Epidermal melanocyte (primary cell): ENCODE measurements at regions not wholly inside any gene's neighbourhood (a gene's known extent, or its start where the extent isn't known, plus 50 kb on each side); places are given as distances from the start of the nearest gene placed in this dataset.
"Not testable (repeated sequence)": the region's sequence is repeated elsewhere in the genome, so short reads cannot be mapped to it uniquely, and the experiment has no call there.

Experiments used
- DNase-seq: peaks from one replicate; pipeline ENCODE4 v3.0.0; 2011; ENCODE audit warnings: low spot score; ENCODE audit not compliant: insufficient read length

DNA sequence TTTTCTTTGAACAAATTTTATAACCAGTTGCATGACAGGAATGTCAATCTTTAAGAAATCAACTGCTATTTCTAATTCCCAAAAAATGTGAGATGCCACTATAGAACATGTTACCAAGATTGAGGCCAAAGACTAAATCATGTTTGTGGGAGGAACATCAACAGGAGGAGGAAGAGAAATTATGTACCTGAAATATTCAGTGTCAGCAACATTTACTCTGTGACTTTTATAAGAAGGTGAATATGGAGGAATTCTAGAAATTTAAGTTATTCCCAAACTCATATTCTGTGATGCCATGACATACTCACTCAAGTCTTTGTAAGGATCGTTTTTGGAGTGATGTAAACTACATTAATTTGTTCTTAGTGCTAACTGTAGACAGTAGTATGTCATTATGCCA, 408.4 kb downstream of the SH2D4B start:
- no peak for DNase-seq

DNA sequence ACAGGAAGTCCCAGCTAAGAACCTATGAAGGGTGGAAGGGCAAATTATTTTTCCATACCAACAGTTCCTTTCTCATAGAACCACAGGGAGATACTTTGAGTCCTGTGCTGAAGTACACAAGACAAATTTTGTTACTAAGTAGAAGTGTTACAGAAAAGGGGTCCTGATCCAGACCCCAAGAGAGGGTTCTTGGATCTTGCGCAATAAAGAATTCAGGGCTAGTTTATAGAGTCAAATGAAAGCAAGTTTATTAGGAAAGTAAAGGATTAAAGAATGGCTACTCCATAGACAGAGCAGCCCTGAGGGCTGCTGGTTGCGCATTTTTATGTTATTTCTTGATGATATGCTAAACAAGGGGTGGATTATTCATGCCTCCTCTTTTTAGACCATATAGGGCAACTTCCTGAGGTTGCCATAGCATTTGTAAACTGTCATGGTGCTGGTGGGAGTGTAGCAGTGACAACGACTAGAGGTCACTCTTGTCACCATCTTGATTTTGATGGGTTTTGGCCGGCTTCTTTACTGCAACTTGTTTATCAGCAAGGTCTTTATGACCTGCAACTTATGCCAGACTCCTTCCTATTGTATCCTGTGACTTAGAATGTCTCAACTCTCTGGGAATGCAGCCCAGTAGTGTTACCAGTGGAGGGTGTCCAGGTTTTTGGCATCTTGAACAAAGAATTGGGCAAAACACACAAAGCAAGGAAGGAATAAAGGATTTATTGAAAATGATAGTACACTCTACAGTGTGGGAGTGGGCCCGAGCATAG, 409.4 kb downstream of the SH2D4B start:
- DNase-seq, result no peak

DNA sequence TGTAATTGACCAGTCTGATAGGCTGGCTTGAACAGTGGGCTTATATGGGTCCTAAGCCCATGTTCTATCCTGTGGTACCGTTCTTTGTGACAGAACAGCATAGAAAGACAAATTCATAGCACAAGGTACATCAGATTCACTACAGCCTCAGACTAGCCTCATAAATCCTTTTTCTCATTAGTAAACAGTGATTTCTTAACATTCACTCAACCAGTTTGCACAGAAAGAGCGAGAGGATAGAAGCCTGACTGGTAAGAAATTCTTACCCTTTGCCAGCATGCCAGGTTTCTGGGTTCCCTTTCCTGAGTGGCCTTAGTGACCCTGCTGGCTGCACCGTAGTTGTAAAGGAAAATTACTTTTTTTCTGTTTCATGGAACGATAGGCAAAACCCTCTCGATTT, 412.1 kb downstream of the SH2D4B start:
- DNase-seq, result no peak

DNA sequence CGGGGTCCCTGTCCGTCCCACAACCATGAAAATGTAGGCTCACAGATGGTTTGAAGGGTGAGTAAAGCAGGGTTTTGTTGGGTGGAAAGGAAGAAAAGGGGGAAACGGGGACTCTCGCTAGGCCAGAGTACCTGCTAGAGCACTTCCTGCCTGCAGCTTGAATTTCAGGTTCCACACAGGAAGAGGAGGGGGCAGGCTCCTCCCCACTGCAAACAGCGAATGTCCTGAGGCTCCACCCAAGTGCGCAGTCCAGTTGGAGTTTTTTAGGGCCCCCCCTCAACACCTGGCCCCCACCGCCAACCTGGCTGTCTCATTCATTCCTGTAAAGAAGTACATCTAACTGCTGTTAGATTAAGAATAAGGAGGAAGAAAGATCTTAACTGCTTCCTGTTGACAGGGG, 414.7 kb downstream of the SH2D4B start:
- DNase-seq, result no peak

DNA sequence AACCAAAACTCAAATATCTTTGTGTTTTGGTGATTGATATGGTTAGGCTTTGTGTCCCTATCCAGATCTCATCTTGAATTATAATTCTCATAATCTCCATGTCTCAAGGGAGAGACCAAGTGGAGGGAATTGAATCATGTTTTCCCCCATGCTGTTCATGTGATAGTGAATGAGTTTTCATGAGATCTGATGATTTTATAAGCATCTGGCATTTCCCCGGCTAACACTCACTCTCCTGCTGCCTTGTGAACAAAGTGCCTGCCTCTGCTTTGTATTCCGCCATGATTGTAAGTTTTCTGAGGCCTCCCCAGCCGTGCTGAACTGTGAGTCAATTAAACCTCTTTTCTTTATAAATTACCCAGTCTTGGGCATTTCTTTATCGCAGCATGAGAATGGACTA, 419.5 kb downstream of the SH2D4B start:
- DNase-seq, result no peak

DNA sequence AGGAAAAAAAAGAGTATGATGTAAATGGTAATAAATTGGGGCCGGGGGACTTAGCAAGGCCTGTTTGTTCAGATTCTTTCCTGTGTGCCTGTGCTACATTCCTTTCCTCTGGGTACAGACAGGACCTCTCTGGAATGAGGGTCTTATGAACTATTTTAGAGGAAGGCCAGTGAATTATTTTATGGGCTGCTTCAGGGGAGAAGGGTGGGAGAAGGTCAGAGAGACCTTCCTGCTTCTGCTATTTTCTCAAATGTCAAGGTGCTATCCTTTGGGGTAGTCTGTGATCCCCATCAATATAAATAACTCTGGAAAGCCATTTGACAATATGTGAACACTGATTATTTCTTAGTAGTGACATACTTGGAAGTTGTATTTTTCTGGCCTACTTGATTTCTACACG, 426.5 kb downstream of the SH2D4B start:
- DNase-seq, result no peak

DNA sequence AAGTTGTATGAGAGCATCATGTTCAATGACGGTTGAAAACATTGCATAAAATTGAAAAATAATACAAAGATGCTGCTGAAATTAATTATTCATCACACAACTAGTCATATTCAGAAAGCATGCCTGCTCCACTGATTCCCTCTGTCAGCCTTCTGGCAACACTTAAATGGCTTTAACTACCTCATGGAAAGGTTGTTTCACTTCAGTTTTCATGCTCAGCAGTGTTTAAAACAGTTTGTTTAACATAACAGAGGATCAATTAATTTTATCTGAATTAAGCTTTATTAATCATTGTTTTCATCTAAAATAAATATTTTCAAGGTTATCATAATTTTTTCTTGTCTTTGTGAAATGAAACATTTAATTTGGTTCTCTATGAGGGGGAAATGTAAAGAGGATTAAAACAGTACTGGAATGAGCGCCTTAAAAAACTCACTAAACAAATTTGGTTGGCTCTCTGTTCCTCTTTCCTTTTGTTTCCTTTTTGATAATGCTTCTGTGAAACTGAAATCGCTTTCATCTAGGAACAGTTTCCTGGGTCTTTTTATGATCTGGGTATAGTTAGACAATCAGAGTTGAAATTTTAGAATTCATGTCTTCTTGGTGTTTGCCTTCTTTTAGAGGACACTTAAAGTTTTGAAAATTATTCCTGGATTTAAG, 427.4 kb downstream of the SH2D4B start:
- no peak for DNase-seq

DNA sequence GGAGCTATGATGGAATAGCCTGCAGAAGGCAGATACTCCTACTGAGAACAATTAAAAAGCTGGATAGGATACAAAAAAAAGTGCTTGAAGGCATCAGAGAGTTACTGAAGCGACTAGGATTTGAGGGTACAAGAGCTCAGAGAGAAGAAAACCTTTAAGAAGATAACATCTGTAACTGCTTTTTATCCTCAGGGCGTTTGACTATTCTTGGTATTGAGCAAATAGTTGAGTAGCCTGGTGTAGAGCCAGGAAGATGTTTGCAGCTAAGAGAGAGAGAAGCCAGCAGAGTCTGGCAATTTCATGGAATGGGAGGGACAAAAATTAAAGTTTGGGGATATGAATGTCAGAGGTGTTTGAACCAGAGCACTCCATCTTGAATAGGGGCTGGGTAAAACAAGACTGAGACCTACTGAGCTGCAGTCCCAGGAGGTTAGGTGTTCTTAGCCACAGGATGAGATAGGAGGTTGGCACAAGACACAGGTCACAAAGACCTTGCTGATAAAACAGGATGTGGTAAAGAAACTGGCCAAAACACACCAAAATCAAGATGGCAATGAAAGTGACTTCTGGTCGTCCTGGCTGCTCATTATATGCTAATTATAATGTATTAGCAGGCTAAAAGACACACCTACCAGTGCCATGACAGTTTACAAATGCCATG, 428.8 kb downstream of the SH2D4B start:
- no peak for DNase-seq

DNA sequence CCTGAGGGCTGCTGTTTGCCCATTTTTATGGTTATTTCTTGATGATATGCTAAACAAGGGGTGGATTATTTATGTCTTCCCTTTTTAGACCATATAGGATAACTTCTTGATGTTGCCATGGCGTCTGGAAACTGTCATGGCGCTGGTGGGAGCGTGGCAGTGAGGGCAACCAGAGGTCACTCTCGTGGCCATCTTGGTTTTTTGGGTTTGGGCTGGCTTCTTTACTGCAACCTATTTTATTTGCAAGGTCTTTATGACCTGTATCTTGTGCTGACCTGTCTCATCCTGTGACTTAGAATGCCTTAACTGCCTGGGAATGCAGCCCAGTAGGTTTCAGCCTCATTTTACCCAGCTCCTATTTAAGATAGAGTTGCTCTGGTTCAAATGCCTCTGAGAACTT, 429.7 kb downstream of the SH2D4B start:
- DNase-seq, result not testable (repeated sequence)

DNA sequence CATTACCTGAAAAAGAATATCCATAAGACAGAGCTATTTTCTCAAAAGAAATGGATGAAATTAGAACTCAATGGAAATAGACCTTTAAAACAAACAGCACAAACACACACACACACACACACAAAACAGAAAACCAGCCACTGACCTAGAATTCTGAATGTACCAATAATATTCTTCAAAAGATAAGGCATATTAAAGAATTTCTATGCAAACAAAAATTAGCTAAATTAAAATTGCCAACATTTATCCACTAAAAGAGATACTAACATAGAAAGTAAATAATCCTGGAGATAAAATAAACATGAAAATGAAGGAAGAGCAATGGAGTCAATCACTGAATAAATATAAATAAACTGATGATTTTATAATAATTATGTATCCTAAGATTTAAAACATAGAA, 431.2 kb downstream of the SH2D4B start:
- DNase-seq, result no peak

DNA sequence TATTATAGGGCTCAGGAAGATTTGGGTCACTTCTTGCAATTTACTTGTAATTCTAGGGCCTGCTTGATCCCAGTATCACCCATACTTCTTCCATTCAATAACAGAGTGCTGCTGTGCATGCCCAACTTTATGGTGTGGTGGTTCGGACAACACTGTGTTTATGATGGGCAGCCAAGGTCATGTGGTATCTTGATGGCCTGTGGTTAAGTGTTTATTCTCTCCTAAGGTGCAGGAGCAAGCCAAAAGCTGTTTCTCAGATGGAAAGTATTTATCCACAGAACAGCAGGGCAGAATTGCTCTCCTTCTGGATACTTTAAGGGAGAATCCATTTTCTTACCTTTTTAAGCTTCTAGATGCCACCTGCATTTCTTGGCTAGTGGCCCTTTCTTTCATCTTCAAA, 433.8 kb downstream of the SH2D4B start:
- DNase-seq, result no peak

DNA sequence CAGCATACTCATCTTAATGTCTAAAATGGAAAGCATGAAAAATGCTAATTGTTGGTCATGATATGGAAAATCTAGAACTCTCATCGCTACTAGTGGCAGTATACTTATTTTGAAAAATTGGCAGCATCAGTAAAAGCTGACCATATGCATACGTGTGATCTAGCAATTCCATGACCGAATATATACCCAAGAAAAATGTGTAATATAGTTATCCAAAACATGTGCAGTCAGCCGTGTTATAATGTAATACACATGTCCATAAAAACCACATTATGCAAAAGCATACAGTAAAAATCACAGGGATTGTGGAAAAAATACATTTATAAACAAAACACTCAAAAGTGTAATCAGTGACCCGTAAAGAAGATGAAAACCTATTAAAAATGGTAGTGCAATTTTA, 439.0 kb downstream of the SH2D4B start:
- no peak for DNase-seq

DNA sequence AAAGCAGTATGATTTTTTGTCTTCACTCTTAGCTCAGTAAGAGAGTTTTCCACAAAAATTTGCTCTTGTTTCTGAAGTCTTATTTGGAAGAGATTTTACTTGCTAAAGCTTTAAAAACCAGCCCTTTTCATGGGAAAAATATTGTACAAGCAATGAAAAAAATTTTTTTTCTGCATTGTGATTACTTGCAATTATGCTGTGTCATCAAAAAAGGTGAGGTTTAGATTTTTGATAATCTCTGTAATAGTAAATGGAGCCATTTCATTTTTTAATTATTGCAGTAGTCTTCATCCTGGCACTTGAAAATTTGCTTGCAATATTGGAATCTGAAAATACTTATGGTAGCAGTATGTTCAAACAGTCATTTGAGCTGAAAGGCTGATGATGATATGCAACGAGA, 447.4 kb downstream of the SH2D4B start:
- no peak for DNase-seq

DNA sequence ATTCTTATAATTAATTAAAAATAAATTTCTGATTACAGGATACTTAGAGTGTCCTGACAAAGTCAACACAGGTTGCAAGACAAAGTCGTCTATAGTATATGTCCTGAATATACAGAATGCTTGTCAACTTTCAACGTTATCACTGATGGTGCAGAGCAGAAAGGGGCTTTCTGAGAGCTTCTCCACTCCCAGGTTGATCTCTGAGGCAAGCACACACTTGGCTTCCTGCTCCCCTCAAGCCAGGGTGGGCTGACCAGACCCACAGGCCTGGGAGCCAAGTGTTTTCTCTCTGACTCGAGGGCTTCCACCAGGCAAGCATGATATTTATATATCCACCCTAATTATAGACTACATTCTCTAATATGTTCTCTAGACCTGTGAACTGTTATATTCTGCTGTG, 448.9 kb downstream of the SH2D4B start:
- no peak for DNase-seq

DNA sequence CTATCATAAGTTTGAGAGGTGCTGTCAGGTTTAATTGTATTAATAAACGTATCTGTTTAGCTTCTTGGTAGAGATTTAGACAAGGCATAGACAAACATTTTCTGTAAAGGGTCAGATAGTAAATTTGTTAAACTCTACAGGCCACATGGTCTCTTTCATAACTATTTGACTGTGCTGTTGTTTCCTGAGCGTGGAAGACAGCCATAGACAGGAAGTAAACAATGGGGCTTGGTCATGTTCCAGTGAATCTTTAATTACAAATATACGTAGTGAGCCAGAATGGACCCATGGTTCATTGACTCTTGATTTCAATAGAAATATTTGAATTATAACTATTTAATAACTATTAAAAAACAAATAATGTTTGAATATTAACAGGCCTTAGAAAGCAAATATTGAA, 451.1 kb downstream of the SH2D4B start:
- no peak for DNase-seq

DNA sequence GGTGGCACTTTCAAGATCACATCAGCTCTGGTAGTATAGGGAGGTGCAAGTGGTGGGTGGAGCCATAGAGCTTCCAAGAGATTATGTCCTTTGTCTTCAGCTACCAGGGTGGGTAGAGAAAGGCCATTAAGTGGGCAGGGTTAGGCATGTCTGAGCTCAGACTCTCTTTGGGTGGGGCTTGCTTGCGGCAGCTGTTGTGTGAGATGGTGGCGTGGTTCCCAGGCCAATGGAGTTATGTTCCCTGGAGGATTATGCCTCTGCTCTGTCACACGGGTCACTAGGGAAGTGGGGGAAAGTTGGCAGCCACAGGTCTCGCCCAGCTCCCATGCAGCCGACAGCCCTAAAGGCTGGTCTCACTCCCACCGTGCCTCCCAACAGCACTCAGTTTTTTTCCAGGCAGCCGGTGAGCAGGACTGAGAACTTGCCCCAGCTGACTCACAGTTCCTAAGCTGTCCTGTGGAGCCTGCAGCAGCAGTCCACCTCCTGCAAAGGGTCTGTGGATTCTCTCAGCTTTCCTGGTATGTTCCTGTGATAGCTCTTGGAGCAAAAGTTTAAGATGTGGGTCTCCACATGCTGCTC, 459.0 kb downstream of the SH2D4B start:
- DNase-seq, result no peak

DNA sequence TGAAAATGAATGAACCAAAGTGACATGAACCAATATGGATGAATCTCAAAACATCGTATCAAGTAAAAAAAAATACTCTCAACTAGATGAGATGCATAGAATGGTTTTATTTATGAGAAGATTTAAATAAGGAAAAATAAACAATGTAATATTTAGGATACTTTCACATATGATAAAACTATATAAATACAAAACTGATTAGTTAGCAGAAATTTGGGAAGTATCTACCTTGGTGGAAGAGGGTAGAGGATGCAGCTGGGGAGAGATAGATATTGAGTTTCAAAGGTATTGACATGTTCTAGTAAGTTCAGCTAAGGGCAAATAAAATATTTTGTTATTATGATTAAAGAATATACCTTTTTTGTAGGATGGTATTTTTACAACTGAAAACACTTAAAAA, 463.1 kb downstream of the SH2D4B start:
- no peak for DNase-seq

DNA sequence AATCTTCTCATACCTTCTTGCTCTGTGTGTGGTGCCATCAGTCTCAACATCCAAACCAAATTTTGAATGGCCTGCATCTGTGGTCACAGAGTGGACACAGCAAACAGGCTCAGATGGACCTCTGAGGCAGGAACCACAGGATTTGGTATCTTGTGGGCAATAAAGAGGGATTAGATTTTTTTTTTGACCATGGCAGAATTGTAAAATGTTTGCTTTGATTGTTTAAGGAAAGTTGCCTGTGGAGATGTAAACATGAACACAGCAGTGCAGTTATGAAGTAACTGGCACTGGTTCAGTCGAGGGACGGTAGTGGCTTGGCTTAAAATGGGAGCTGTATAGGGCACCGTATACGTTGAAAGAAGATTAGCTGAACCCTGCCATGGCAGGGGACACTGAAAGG, 464.7 kb downstream of the SH2D4B start:
- no peak for DNase-seq

DNA sequence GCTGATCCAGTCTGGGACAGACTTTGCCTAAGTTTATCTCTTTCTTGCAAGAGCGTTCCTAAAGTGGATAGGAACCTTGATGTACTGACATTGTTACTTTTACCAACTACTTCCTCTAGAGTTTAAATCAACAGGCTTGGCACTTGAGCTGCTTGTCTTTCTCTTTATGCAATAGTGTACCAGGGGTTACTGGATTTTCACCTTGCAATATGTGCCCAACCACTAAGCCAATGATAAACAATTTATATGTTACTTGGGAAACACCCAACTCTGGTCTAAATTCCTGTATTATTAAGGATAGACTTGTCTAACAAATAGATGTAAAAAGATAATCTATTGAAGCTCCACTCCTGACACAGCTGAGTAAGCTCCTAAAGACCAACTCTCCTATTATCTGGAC, 470.2 kb downstream of the SH2D4B start:
- DNase-seq, result no peak

DNA sequence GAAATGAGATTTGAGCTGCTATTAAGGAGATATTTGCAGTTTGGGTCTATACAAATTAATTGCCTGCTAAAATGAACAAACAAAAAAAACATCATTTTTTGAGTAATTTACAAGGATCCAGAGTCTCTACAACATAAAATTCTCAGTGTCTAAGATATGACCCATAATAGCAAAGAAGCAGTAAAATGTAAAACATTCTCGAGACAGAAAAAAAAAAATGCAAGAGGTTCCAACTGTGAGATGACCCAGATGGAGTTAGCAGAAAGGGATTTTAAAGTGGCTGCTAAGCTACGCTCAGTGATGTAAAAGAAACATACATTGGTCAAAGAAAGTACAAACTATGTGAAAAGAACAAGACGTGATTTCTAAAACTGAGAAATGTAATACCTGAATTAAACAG, 471.0 kb downstream of the SH2D4B start:
- no peak for DNase-seq

DNA sequence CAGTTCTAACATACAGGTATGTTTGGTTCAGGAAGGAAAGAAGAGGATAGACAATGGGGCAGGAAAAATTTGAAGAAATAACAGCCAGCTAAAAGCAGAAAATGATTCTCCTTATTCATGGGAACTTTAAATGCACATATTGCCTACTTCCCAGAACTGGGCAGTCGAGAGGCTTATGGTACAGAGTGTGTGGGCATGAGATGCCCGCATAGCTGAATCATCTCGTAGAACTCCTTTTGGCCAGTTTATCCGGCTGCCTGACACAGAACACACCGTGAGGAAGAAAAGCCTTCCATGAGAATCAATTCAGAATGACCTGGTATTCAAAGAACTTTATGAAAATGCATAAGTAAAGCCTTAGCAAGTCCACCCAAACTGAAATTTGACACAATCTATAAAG, 471.6 kb downstream of the SH2D4B start:
- DNase-seq, result no peak

DNA sequence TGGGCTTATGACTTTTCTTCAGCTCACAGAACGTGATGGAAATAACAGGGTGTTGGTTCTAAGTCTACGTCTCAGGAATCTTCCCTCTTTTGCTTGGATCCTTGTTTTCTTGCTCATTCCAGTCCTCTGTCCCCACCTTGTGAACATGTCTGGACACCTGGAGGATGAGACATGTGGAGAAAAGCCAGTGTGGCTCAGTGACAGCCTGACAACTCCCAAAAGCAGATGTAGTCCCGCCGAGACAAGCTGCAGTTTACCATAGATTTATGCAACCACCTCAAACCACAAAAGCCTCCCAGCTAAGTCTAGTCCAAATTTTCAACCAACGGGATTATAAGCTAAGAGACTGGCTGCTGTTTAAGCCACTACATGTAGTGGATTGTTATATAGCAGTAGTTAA, 476.1 kb downstream of the SH2D4B start:
- DNase-seq, result no peak
